GM12878 (cell line): ENCODE measurements at regions not wholly inside any gene's neighbourhood (a gene's known extent, or its start where the extent isn't known, plus 50 kb on each side); places are given as distances from the start of the nearest gene placed in this dataset.

Experiments
- ATAC-seq: fragments of 200-7000 bp; cut with Tn5 transposase; 3 replicates; pipeline ENCODE4 v1.9.1; 2020; ENCODE audit warnings: mild to moderate bottlenecking, moderate library complexity
- BruUV-seq: library from RNA; stranded (reverse); fragments of 400-500 nt; replicated peaks from 2 replicates; lab custom pipeline; 2021; lab: Mats Ljungman, UMichigan
- CTCF ChIA-PET: fragments of 300-600 bp; sonication (Branson Sonifier 250); formaldehyde crosslinking; extraction: SDS; loops from one replicate; lab custom pipeline; 2021; ENCODE audit warnings: inconsistent platforms; lab: Yijun Ruan, JAX
- POLR2A ChIA-PET: fragments of 350-600 bp; formaldehyde crosslinking; extraction: SDS; loops from one replicate; lab custom pipeline; 2021; ENCODE audit warnings: inconsistent platforms; lab: Charles Lee
- RAD21 ChIA-PET: fragments of 300-600 bp; sonication (Branson Sonifier 250); formaldehyde crosslinking; loops from one replicate; lab custom pipeline; 2023; ENCODE audit warnings: antibody characterized with exemption; ENCODE audit not compliant: unreplicated experiment; lab: Charles Lee
- SMC1A ChIA-PET: fragments of 300-600 bp; sonication (Branson Sonifier 250); formaldehyde crosslinking; loops from one replicate; lab custom pipeline; 2023; ENCODE audit not compliant: unreplicated experiment, uncharacterized antibody; lab: Charles Lee
- DNase-seq: peaks from one replicate; pipeline ENCODE4 v3.0.0-alpha.2; 2011; ENCODE audit warnings: low read depth, low spot score
- FAIRE-seq: peaks from 3 replicates; lab custom pipeline; 2011; peaks lifted over from hg19 to GRCh38; lab: Jason Lieb, UNC
- H2AFZ ChIP-seq: 2 replicates; pipeline ENCODE4 v1.6.0; 2011; ENCODE audit warnings: low read depth, low read length, control low read depth; ENCODE audit not compliant: control insufficient read depth
- H3K27ac ChIP-seq: 2 replicates; pipeline ENCODE4 v1.5.1; 2011; ENCODE audit warnings: control low read depth; ENCODE audit not compliant: control insufficient read depth, insufficient read depth
- H3K27me3 ChIP-seq, 2 experiments: replicated peaks in 1 of 2; 2 replicates each; pipeline versions ENCODE4 v1.6.0 to v1.6.1; 2011; ENCODE audit warnings: low read length in 1 of 2; ENCODE audit not compliant: control insufficient read depth in 2 of 2, insufficient read depth in 2 of 2
- H3K36me3 ChIP-seq, 2 experiments: 2 replicates each; pipeline ENCODE4 v1.5.1; 2011; ENCODE audit warnings: low read length in 1 of 2; ENCODE audit not compliant: control insufficient read depth in 2 of 2, insufficient read depth in 2 of 2
- H3K4me1 ChIP-seq: 2 replicates; pipeline ENCODE4 v1.6.1; 2011; ENCODE audit warnings: mild to moderate bottlenecking, low read length, moderate library complexity, mixed read lengths; ENCODE audit not compliant: control insufficient read depth, insufficient read depth
- H3K4me2 ChIP-seq: 2 replicates; pipeline ENCODE4 v1.6.0; 2011; ENCODE audit warnings: control low read depth; ENCODE audit not compliant: control insufficient read depth, insufficient read depth
- H3K4me3 ChIP-seq: fragments of 200-600 bp; sonication (generic); 2 replicates; pipeline ENCODE4 v1.5.1; 2016
- H3K79me2 ChIP-seq: 2 replicates; pipeline ENCODE4 v1.6.0; 2011; ENCODE audit warnings: low read length; ENCODE audit not compliant: control insufficient read depth, insufficient read depth
- H3K9ac ChIP-seq: 2 replicates; pipeline ENCODE4 v1.8.0; 2011; ENCODE audit warnings: low read length, control low read depth, mixed read lengths; ENCODE audit not compliant: control insufficient read depth, insufficient read depth
- H3K9me3 ChIP-seq: replicated peaks from 3 replicates; pipeline ENCODE4 v1.5.1; 2011; ENCODE audit warnings: mild to moderate bottlenecking, low read length; ENCODE audit not compliant: control insufficient read depth, insufficient read depth
- H4K20me1 ChIP-seq: 2 replicates; pipeline ENCODE4 v1.6.0; 2011; ENCODE audit not compliant: control insufficient read depth, insufficient read depth
- CBX3 ChIP-seq: fragments of 200-600 bp; sonication (generic); IDR thresholded peaks from 2 replicates; pipeline ENCODE4 v1.6.1; 2016; ENCODE audit warnings: low read depth, borderline replicate concordance
- CEBPB ChIP-seq, 2 experiments: fragments of 150-350 bp in 1 of 2; IDR thresholded peaks; 2 replicates each; pipeline ENCODE4 v1.6.1; 2012 to 2014; ENCODE audit warnings: low read depth in 2 of 2, low read length in 2 of 2, borderline replicate concordance in 1 of 2, inconsistent platforms in 1 of 2
- CHD1 ChIP-seq: IDR thresholded peaks from 2 replicates; pipeline ENCODE4 v1.6.1; 2012; ENCODE audit warnings: low read depth, low read length, improper control_type of control experiment
- HDAC6 ChIP-seq: fragments of 200-600 bp; sonication (generic); IDR thresholded peaks from one replicate; pipeline ENCODE4 v1.8.0; 2017; ENCODE audit warnings: antibody characterized with exemption; ENCODE audit not compliant: unreplicated experiment
- KAT2A ChIP-seq: conservative IDR thresholded peaks from 2 replicates; pipeline ENCODE4 v1.6.1; 2011; ENCODE audit warnings: low read depth, low read length; ENCODE audit not compliant: control insufficient read depth
- NBN ChIP-seq: fragments of 450-650 bp; IDR thresholded peaks from 2 replicates; pipeline ENCODE4 v1.6.1; 2016
- NFYA ChIP-seq: IDR thresholded peaks from 2 replicates; pipeline ENCODE4 v1.6.1; 2011; ENCODE audit warnings: low read depth, mild to moderate bottlenecking, low read length, improper control_type of control experiment, borderline replicate concordance
- POLR2A ChIP-seq: IDR thresholded peaks from 2 replicates; pipeline ENCODE4 v1.6.1; 2011; ENCODE audit warnings: low read depth, mild to moderate bottlenecking, low read length
- POU2F2 ChIP-seq: IDR thresholded peaks from 3 replicates; pipeline ENCODE4 v1.6.1; 2011; ENCODE audit warnings: low read depth, mild to moderate bottlenecking, low read length, borderline replicate concordance
- RFX5 ChIP-seq: IDR thresholded peaks from 2 replicates; pipeline ENCODE4 v1.6.1; 2011; ENCODE audit warnings: low read depth, low read length, improper control_type of control experiment
- SUPT20H ChIP-seq: IDR thresholded peaks from 2 replicates; pipeline ENCODE4 v1.6.1; 2011; ENCODE audit warnings: low read depth, mild to moderate bottlenecking, low read length, moderate library complexity, borderline replicate concordance; ENCODE audit not compliant: control insufficient read depth
- TARDBP ChIP-seq: IDR thresholded peaks from 2 replicates; pipeline ENCODE4 v1.6.1; 2016; ENCODE audit warnings: borderline replicate concordance
- TCF12 ChIP-seq: IDR thresholded peaks from 2 replicates; pipeline ENCODE4 v1.6.1; 2011; ENCODE audit warnings: low read depth, mild to moderate bottlenecking, low read length
- ZNF384 ChIP-seq: IDR thresholded peaks from 2 replicates; pipeline ENCODE4 v1.6.1; 2012; ENCODE audit warnings: low read depth, mild to moderate bottlenecking, low read length, improper control_type of control experiment, borderline replicate concordance
- WGBS: methylation state at CpG from one replicate; pipeline ENCODE4 v1.1.6; 2016; ENCODE audit warnings: low lambda C conversion rate; ENCODE audit not compliant: insufficient replicate concordance, insufficient coverage; ENCODE audit errors: missing lambda C conversion rate; 5-methylcytosine and 5-hydroxymethylcytosine counted together
- in situ Hi-C: fragments of 300-500 bp; cut with MboI; formaldehyde crosslinking; loops from 9 replicates; pipeline ENCODE4 v1.14.3; 2018; ENCODE audit warnings: mixed read lengths
- intact Hi-C: fragments of 100-400 bp; cut with micrococcal nuclease; formaldehyde crosslinking; loops from one replicate; pipeline ENCODE4 v1.14.2; 2022; ENCODE audit not compliant: unreplicated experiment
- TF ChIP-seq, protein P1 (sequence below): fragments of 450-650 bp; IDR thresholded peaks from 2 replicates; pipeline ENCODE4 v1.6.1; 2017; ENCODE audit warnings: mild to moderate bottlenecking, low read depth, inconsistent platforms; ENCODE audit not compliant: poor library complexity, severe bottlenecking
- TF ChIP-seq, protein P2 (sequence below): fragments of 450-650 bp; IDR thresholded peaks from 2 replicates; pipeline ENCODE4 v1.6.1; 2017; ENCODE audit warnings: mild to moderate bottlenecking

DNA sequence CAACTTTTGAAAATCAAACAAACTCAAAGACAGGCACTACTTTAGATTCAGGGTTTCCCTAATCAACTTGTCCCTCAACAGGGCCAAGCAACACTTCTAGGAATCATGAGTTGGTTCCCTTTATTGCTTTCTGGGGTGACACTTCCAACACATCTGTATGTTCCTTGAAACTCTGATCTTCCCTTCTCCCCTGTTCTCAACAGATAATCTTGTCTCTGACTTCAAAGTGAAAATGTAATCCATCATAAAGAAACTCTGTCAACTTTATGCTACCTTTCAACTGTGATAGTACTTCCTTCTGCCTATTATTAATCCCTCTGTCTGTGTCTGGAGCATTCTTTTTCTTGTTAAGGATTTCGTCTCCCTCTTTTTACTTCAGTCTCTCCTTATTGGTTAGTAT, 250.1 kb upstream of the MEF2C start:
- no peak overlapping the region for H3K4me2 ChIP-seq
- H3K27me3 ChIP-seq = no peaks in the 10 kb centered on the region
- WGBS = 94% methylated on average over 1 of the region's 1 CpG
- POLR2A ChIA-PET = no interaction called here
- RAD21 ChIA-PET = no interaction called here
- SMC1A ChIA-PET = interaction anchor here (1.6 kb wide), 1 partner anchor 23 kb away, joined by 3 read pairs; no protein-coding TSS in a partner anchor
- in situ Hi-C loops (no loop called here), intact Hi-C loops (no loop called here)
- H3K4me3 ChIP-seq = no peak overlapping the region
- no peak for ATAC-seq
- H3K79me2 ChIP-seq = no peaks in the 10 kb centered on the region
- no peaks in the 10 kb centered on the region for H3K4me1 ChIP-seq
- BruUV-seq = no TSS peak
- no peak overlapping the region for H3K9ac ChIP-seq
- H4K20me1 ChIP-seq = no peaks in the 10 kb centered on the region
- TF ChIP-seq POLR2A = no peak
- no peak for TF ChIP-seq CBX3
- TF ChIP-seq ZNF384 = no peak
- TF ChIP-seq POU2F2 = no peak
- no peak for TF ChIP-seq CEBPB (IDR thresholded peaks at IDR 0.05; ENCODE audit: borderline replicate concordance in 1 of 2, low read depth in 2 of 2, low read length in 2 of 2)
- no peak for TF ChIP-seq RFX5
- no peak for TF ChIP-seq TCF12
- H3K36me3 ChIP-seq = no peaks in the 10 kb centered on the region
- no peak for DNase-seq
- H2AFZ ChIP-seq = no peak overlapping the region
- H3K9me3 ChIP-seq = no peaks in the 10 kb centered on the region
- no peak for FAIRE-seq
- CTCF ChIA-PET = no interaction called here
- H3K27ac ChIP-seq = no peak overlapping the region

DNA sequence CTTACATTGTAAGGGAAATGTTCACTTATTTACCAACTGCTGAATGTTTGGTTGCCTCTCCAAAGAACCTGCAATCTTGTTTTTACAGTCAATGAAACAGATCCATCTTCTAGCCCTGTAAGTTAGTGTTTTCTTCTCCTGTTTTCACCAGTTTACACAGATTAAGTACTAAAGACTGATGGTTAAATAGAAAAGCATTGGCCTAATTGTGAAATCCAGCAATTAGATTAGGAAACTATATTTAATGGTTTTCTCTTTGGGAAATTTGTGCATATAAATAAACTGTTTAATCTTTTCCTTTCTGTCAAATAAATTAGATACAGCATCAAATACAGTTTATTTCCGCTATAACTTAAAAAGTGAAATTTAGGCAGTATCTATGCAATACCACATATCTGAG, 247.9 kb upstream of the MEF2C start:
- Histone ChIP-seq H2AFZ (no peak overlapping the region), H3K9me3 (no peaks in the 10 kb centered on the region), H3K27ac (no peak overlapping the region), H3K36me3 (no peaks in the 10 kb centered on the region), H3K4me3 (no peak overlapping the region), H3K9ac (no peak overlapping the region), H3K27me3 (no peaks in the 10 kb centered on the region), H3K79me2 (no peaks in the 10 kb centered on the region), H4K20me1 (no peaks in the 10 kb centered on the region), H3K4me2 (no peak overlapping the region), H3K4me1 (no peaks in the 10 kb centered on the region)
- in situ Hi-C loops (no loop called here), intact Hi-C loops (no loop called here)
- WGBS = 100% methylated on average over 1 of the region's 1 CpG
- CTCF ChIA-PET = no interaction called here
- DNase-seq (no peak), ATAC-seq (no peak), FAIRE-seq (no peak)
- BruUV-seq = no TSS peak
- POLR2A ChIA-PET = no interaction called here
- RAD21 ChIA-PET = no interaction called here
- SMC1A ChIA-PET = no interaction called here
- TF ChIP-seq, protein P1, sequence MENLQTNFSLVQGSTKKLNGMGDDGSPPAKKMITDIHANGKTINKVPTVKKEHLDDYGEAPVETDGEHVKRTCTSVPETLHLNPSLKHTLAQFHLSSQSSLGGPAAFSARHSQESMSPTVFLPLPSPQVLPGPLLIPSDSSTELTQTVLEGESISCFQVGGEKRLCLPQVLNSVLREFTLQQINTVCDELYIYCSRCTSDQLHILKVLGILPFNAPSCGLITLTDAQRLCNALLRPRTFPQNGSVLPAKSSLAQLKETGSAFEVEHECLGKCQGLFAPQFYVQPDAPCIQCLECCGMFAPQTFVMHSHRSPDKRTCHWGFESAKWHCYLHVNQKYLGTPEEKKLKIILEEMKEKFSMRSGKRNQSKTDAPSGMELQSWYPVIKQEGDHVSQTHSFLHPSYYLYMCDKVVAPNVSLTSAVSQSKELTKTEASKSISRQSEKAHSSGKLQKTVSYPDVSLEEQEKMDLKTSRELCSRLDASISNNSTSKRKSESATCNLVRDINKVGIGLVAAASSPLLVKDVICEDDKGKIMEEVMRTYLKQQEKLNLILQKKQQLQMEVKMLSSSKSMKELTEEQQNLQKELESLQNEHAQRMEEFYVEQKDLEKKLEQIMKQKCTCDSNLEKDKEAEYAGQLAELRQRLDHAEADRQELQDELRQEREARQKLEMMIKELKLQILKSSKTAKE = no peak
- TF ChIP-seq TARDBP = no peak
- no peak for TF ChIP-seq NFYA
- TF ChIP-seq POU2F2 = no peak
- TF ChIP-seq HDAC6 = no peak
- TF ChIP-seq KAT2A = no peak
- TF ChIP-seq, protein P2, sequence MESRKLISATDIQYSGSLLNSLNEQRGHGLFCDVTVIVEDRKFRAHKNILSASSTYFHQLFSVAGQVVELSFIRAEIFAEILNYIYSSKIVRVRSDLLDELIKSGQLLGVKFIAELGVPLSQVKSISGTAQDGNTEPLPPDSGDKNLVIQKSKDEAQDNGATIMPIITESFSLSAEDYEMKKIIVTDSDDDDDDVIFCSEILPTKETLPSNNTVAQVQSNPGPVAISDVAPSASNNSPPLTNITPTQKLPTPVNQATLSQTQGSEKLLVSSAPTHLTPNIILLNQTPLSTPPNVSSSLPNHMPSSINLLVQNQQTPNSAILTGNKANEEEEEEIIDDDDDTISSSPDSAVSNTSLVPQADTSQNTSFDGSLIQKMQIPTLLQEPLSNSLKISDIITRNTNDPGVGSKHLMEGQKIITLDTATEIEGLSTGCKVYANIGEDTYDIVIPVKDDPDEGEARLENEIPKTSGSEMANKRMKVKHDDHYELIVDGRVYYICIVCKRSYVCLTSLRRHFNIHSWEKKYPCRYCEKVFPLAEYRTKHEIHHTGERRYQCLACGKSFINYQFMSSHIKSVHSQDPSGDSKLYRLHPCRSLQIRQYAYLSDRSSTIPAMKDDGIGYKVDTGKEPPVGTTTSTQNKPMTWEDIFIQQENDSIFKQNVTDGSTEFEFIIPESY = no peak
- TF ChIP-seq CHD1 = no peak
- TF ChIP-seq NBN = no peak
- TF ChIP-seq ZNF384 = no peak
- no peak for TF ChIP-seq SUPT20H
